Ovary (tissue), 3 donors: ENCODE measurements at regions not wholly inside any gene's neighbourhood (a gene's known extent, or its start where the extent isn't known, plus 50 kb on each side); places are given as distances from the start of the nearest gene placed in this dataset.

Source experiments
- EP300 ChIP-seq: sonication (generic); formaldehyde crosslinking; IDR thresholded peaks from one replicate; pipeline ENCODE4 v1.6.1; 2017; ENCODE audit warnings: antibody characterized with exemption
- POLR2A ChIP-seq: fragments of 450-650 bp; IDR thresholded peaks from one replicate; pipeline ENCODE4 v1.6.1; 2017; ENCODE audit warnings: antibody characterized with exemption, mild to moderate bottlenecking, moderate library complexity
- TF ChIP-seq, protein P1 (sequence below), 3 donors: fragments of 450-650 bp in 2 of 3; fragments of 200-600 bp in 1 of 3; IDR thresholded peaks; one replicate each; pipeline versions ENCODE4 v1.5.1 to v1.8.0; 2016 to 2022; ENCODE audit warnings: antibody characterized with exemption in 3 of 3, mild to moderate bottlenecking in 1 of 3
- donor health status: DM: no; HTN: no; CAD: no.

DNA sequence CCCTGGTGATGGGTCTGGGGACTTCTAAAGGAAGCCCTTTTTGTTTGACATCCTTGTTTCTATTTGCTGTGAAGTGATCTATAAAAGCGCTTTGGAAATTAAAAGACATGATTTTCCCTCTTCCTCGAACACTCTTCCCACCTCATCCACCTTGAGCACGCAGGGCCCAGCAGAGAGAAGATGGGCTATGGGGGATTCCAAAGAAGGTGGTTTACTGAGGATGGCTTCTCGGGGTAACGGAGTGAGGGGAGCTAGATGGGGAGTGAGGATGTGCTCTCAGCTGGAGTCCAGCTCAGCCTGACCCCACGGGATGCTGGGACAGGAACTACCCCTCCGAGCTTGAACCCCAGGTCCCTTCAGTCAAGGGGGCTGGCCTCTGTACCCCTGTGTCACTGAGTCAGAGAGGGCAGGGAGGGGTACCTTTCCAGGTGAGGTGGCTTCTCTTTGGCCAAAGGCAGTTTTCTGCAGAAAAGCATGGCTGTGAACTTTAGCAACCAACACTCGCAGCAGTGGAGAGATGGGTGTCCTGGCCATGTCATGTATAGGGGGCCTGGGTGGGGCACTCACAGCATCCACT lies 180.7 kb upstream of the SMAD3 start:
- TF ChIP-seq POLR2A (no peak), EP300 (no peak)
- TF ChIP-seq, protein P1, sequence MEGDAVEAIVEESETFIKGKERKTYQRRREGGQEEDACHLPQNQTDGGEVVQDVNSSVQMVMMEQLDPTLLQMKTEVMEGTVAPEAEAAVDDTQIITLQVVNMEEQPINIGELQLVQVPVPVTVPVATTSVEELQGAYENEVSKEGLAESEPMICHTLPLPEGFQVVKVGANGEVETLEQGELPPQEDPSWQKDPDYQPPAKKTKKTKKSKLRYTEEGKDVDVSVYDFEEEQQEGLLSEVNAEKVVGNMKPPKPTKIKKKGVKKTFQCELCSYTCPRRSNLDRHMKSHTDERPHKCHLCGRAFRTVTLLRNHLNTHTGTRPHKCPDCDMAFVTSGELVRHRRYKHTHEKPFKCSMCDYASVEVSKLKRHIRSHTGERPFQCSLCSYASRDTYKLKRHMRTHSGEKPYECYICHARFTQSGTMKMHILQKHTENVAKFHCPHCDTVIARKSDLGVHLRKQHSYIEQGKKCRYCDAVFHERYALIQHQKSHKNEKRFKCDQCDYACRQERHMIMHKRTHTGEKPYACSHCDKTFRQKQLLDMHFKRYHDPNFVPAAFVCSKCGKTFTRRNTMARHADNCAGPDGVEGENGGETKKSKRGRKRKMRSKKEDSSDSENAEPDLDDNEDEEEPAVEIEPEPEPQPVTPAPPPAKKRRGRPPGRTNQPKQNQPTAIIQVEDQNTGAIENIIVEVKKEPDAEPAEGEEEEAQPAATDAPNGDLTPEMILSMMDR (IDR thresholded peaks at IDR 0.05) = no peak
